ENCODE measurements at regions not wholly inside any gene's neighbourhood (a gene's known extent, or its start where the extent isn't known, plus 50 kb on each side); places are given as distances from the start of the nearest gene placed in this dataset.

- no peaks in the 10 kb centered on the region for H3K27me3 ChIP-seq (ENCODE audit: insufficient read depth, low read depth)
- H3K4me2 ChIP-seq: no peak overlapping the region
- H3K4me1 ChIP-seq (ENCODE audit: low read depth, poor library complexity, severe bottlenecking): no peaks in the 10 kb centered on the region
- H2AFZ ChIP-seq (ENCODE audit: low read depth): no peak overlapping the region
- no peaks in the 10 kb centered on the region for H4K20me1 ChIP-seq (ENCODE audit: insufficient read depth)
- H3K4me3 ChIP-seq (IDR thresholded peaks at IDR 0.05; ENCODE audit: insufficient read depth, low read depth, low read length): no peak overlapping the region
- no peaks in the 10 kb centered on the region for H3K36me3 ChIP-seq (ENCODE audit: insufficient read depth)
- TF ChIP-seq CTCF (conservative IDR thresholded peaks at IDR 0.05; ENCODE audit: low read depth, low read length): no peak
- no peaks in the 10 kb centered on the region for H3K79me2 ChIP-seq (ENCODE audit: insufficient read depth, low read depth)
- no peak overlapping the region for H3K9ac ChIP-seq
- H3K27ac ChIP-seq: no peak overlapping the region
These were observed 980.6 kb upstream of the PIK3C3 start for GRCh38 chr18:40974448-40974847.

GRCh38 chr18:40962784-40963183 lies 992.2 kb upstream of the PIK3C3 start:
- Histone ChIP-seq H3K79me2 (ENCODE audit: insufficient read depth, low read depth) (no peaks in the 10 kb centered on the region), H4K20me1 (ENCODE audit: insufficient read depth) (no peaks in the 10 kb centered on the region), H3K27ac (no peak overlapping the region), H2AFZ (ENCODE audit: low read depth) (no peak overlapping the region), H3K9ac (no peak overlapping the region), H3K4me2 (no peak overlapping the region), H3K27me3 (ENCODE audit: insufficient read depth, low read depth) (no peaks in the 10 kb centered on the region), H3K4me3 (IDR thresholded peaks at IDR 0.05; ENCODE audit: insufficient read depth, low read depth, low read length) (no peak overlapping the region), H3K4me1 (ENCODE audit: low read depth, poor library complexity, severe bottlenecking) (no peaks in the 10 kb centered on the region), H3K36me3 (ENCODE audit: insufficient read depth) (no peaks in the 10 kb centered on the region)
- TF ChIP-seq CTCF (conservative IDR thresholded peaks at IDR 0.05; ENCODE audit: low read depth, low read length): no peak

GRCh38 chr18:40957533-40958070 lies 997.4 kb upstream of the PIK3C3 start:
- Histone ChIP-seq H4K20me1 (ENCODE audit: insufficient read depth) (no peaks in the 10 kb centered on the region), H3K4me3 (IDR thresholded peaks at IDR 0.05; ENCODE audit: insufficient read depth, low read depth, low read length) (no peak overlapping the region), H3K4me1 (ENCODE audit: low read depth, poor library complexity, severe bottlenecking) (no peaks in the 10 kb centered on the region), H3K27ac (no peak overlapping the region), H3K36me3 (ENCODE audit: insufficient read depth) (no peaks in the 10 kb centered on the region), H3K27me3 (ENCODE audit: insufficient read depth, low read depth) (no peaks in the 10 kb centered on the region), H3K79me2 (ENCODE audit: insufficient read depth, low read depth) (no peaks in the 10 kb centered on the region), H3K4me2 (no peak overlapping the region), H3K9ac (no peak overlapping the region), H2AFZ (ENCODE audit: low read depth) (no peak overlapping the region)
- TF ChIP-seq CTCF (conservative IDR thresholded peaks at IDR 0.05; ENCODE audit: low read depth, low read length): no peak

- Histone ChIP-seq H3K79me2 (ENCODE audit: insufficient read depth, low read depth) (no peaks in the 10 kb centered on the region), H3K36me3 (ENCODE audit: insufficient read depth) (no peaks in the 10 kb centered on the region), H3K27me3 (ENCODE audit: insufficient read depth, low read depth) (no peaks in the 10 kb centered on the region), H3K4me1 (ENCODE audit: low read depth, poor library complexity, severe bottlenecking) (no peaks in the 10 kb centered on the region), H4K20me1 (ENCODE audit: insufficient read depth) (no peaks in the 10 kb centered on the region), H3K9ac (no peak overlapping the region), H3K4me2 (no peak overlapping the region), H3K27ac (no peak overlapping the region), H2AFZ (ENCODE audit: low read depth) (no peak overlapping the region), H3K4me3 (IDR thresholded peaks at IDR 0.05; ENCODE audit: insufficient read depth, low read depth, low read length) (no peak overlapping the region)
- no peak for TF ChIP-seq CTCF (conservative IDR thresholded peaks at IDR 0.05; ENCODE audit: low read depth, low read length)
These were observed 998.8 kb upstream of the PIK3C3 start for GRCh38 chr18:40956213-40956612.
